Karpas-422 (cell line): ENCODE measurements at regions not wholly inside any gene's neighbourhood (a gene's known extent, or its start where the extent isn't known, plus 50 kb on each side); places are given as distances from the start of the nearest gene placed in this dataset.
"Not testable (repeated sequence)": the region's sequence is repeated elsewhere in the genome, so short reads cannot be mapped to it uniquely, and the experiment has no call there.

Source experiments
- DNase-seq: peaks from one replicate; pipeline ENCODE4 v3.0.0-alpha.2; 2015
- H2AFZ ChIP-seq: fragments of 200-600 bp; sonication (generic); 2 replicates; pipeline ENCODE4 v1.6.1; 2014; ENCODE audit warnings: antibody characterized with exemption, low read length, mixed read lengths
- H3K27ac ChIP-seq: fragments of 200-600 bp; sonication (generic); 2 replicates; pipeline ENCODE4 v1.5.1; 2014; ENCODE audit warnings: mild to moderate bottlenecking, low read length, moderate library complexity
- H3K27me3 ChIP-seq: fragments of 200-600 bp; sonication (generic); 2 replicates; pipeline ENCODE4 v1.6.1; 2014; ENCODE audit warnings: low read length, mixed read lengths
- H3K36me3 ChIP-seq: fragments of 200-600 bp; sonication (generic); 2 replicates; pipeline ENCODE4 v1.6.1; 2014; ENCODE audit warnings: low read length, mixed read lengths; ENCODE audit not compliant: insufficient read depth
- H3K4me1 ChIP-seq: fragments of 200-600 bp; sonication (generic); 2 replicates; pipeline ENCODE4 v1.6.1; 2014; ENCODE audit warnings: mild to moderate bottlenecking, low read length, mixed read lengths
- H3K4me2 ChIP-seq: fragments of 200-600 bp; sonication (generic); 2 replicates; pipeline ENCODE4 v1.6.1; 2014; ENCODE audit warnings: low read length, low read depth, mild to moderate bottlenecking; ENCODE audit not compliant: poor library complexity, severe bottlenecking
- H3K4me3 ChIP-seq: fragments of 200-600 bp; sonication (generic); 2 replicates; pipeline ENCODE4 v1.5.1; 2014; ENCODE audit warnings: mild to moderate bottlenecking, antibody characterized with exemption, low read length, mixed read lengths
- H3K79me2 ChIP-seq: fragments of 200-600 bp; sonication (generic); 2 replicates; pipeline ENCODE4 v1.6.1; 2014; ENCODE audit warnings: mild to moderate bottlenecking, low read length, mixed read lengths
- H3K9ac ChIP-seq: fragments of 200-600 bp; sonication (generic); 2 replicates; pipeline ENCODE4 v1.6.0; 2014; ENCODE audit warnings: low read length
- H3K9me2 ChIP-seq: fragments of 200-600 bp; sonication (generic), shearing (Covaris generic); replicated peaks from 2 replicates; pipeline ENCODE4 v1.6.0; 2014; ENCODE audit warnings: mild to moderate bottlenecking, low read length, moderate library complexity; ENCODE audit not compliant: insufficient read depth
- H3K9me3 ChIP-seq: fragments of 300-700, 200-600 bp; sonication (generic); 2 replicates; pipeline ENCODE4 v1.6.1; 2014; ENCODE audit warnings: low read length, mixed read lengths
- H4K20me1 ChIP-seq: fragments of 200-600 bp; sonication (generic); 2 replicates; pipeline ENCODE4 v1.6.1; 2014; ENCODE audit warnings: mild to moderate bottlenecking, antibody characterized with exemption, low read length, low read depth; ENCODE audit not compliant: insufficient read depth

DNA sequence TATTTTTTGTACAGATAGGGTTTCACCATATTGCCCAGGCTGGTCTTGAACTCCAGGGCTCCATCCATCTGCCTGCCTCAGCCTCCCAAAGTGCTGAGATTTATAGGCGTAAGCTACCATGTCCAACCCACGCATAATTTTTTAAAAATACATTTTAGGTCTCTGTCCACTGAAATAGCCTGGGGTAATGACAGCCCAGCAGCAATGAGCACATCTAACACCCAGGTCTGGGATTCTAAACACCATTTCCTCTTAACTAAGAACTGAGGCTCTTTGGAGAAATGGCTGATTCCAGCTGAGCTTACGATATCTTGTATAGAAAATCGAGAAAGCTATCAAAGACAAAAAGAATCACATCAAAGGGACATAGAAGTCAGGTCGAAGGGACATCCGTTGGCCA, 245.3 kb downstream of the PARN start:
- H3K36me3 ChIP-seq: no peaks in the 10 kb centered on the region
- no peaks in the 10 kb centered on the region for H3K27me3 ChIP-seq
- no peak overlapping the region for H3K4me2 ChIP-seq
- H3K27ac ChIP-seq: no peak overlapping the region
- H3K9me3 ChIP-seq: no peaks in the 10 kb centered on the region
- H3K4me3 ChIP-seq: no peak overlapping the region
- H2AFZ ChIP-seq: no peak overlapping the region
- H3K9me2 ChIP-seq: no peaks in the 10 kb centered on the region
- no peaks in the 10 kb centered on the region for H3K79me2 ChIP-seq
- H4K20me1 ChIP-seq: no peaks in the 10 kb centered on the region
- H3K4me1 ChIP-seq: peaks cover 11% of the 10 kb centered on the region
- no peak overlapping the region for H3K9ac ChIP-seq
- no peak for DNase-seq

DNA sequence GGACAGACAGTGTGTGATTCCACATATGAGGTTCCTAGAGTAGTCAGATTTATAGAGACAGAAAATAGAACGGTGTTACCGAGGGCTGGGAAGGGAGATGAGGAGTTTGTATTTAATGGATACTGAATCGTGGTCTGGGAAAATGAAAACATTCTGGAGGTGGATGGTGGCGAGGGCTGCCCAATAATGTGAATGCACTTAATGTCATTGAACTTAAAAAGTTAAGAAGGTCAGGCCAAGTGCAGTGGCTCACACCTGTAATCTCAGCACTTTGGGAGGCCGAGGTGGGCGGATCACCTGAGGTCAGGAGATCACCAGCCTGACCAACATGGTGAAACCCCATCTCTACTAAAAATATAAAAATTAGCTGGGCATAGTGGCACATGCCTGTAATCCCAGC, 246.2 kb downstream of the PARN start:
- not testable (repeated sequence) for H3K27ac ChIP-seq, H3K9me2 ChIP-seq, H3K27me3 ChIP-seq, H2AFZ ChIP-seq, H4K20me1 ChIP-seq, H3K4me3 ChIP-seq, H3K9me3 ChIP-seq, H3K4me2 ChIP-seq, H3K79me2 ChIP-seq, H3K9ac ChIP-seq, H3K36me3 ChIP-seq, DNase-seq
- peaks cover 11% of the 10 kb centered on the region for H3K4me1 ChIP-seq

DNA sequence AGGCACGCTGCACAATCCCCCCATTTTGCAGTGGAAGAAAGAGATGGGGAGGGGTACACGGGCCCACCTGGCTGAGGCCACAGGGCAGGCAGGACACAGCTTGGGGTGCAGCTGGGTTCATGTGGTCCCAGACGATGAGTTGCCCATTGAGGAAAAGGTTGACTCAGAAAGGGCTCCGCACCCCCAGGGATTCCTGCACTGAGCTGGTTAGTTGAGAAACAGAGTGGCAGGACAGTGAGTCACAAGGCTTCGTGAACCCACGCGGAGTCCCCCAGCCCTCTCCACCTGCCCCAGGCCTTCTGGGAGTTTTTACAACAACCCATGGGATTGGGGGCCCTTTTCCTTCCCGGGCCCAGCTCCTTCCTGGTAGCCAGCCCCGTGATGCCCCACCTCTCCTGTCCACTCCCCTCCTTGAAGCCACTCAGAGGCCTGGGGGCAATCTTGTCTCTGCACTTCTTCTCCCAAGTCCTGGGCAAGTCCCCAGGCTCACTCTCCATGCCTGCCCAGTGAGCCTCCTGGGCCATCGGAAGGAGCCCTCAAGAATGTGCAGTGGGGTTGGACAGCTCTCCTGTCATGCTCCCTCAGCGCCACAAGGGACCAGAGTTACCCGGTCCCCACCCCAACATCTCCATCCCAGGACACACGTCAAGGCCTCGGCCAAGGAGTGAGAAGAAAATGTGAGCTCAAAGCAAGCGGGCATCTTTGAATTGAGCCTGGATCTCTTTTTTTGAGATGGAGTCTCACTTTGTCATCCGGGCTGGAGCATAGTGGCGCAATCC, 251.2 kb downstream of the PARN start:
- Histone ChIP-seq H4K20me1 (no peaks in the 10 kb centered on the region), H3K9me3 (no peaks in the 10 kb centered on the region), H3K27me3 (no peaks in the 10 kb centered on the region), H3K27ac (no peak overlapping the region), H3K4me1 (peaks cover 15% of the 10 kb centered on the region), H2AFZ (no peak overlapping the region), H3K4me3 (no peak overlapping the region), H3K9ac (no peak overlapping the region), H3K9me2 (no peaks in the 10 kb centered on the region), H3K79me2 (no peaks in the 10 kb centered on the region), H3K4me2 (no peak overlapping the region), H3K36me3 (no peaks in the 10 kb centered on the region)
- no peak for DNase-seq

DNA sequence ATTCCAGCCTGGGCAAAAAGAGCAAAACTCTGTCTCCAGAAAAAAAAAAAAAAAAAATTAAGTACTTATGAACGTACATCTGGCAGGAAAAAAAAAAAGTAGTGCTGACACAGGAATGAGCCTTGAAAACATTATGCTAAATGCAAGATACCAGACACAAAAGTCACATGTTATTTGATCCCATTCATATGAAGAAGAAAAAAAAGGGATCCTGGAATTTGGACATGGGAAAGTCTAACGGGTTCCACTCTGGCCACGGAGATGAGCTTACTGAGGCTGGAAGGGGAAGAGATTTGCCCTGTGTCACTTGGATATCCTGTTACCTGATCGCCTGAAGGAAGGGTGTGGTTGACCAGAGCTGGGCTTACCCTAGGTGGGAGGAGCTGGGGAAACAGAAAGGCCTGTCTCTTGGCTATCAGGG, 251.9 kb downstream of the PARN start:
- Histone ChIP-seq H2AFZ (no peak overlapping the region), H3K27ac (no peak overlapping the region), H3K79me2 (no peaks in the 10 kb centered on the region), H3K9me3 (no peaks in the 10 kb centered on the region), H3K36me3 (no peaks in the 10 kb centered on the region), H3K4me1 (peaks cover 17% of the 10 kb centered on the region), H3K4me3 (no peak overlapping the region), H3K27me3 (no peaks in the 10 kb centered on the region), H4K20me1 (no peaks in the 10 kb centered on the region), H3K9me2 (no peaks in the 10 kb centered on the region), H3K9ac (no peak overlapping the region), H3K4me2 (no peak overlapping the region)
- no peak for DNase-seq

DNA sequence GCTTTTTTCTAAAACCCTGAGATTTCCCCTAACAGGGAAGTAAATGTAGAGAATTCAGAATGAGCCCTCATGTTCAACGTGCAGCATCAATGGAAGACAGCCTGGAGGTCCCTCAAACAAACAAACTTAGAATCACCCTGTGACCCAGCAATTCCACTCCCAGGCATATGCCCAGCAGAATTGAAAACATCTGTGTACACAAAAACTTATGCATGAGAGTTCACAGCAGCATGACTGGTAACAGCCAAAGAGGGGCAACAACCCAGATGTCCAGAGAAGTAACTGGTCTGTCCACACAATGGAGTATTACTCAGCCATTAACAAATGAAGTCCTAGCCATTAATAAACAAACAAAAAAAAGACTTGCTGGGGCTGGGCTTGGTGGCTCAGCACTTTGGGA, 252.7 kb downstream of the PARN start:
- Histone ChIP-seq H3K4me2 (no peak overlapping the region), H3K79me2 (no peaks in the 10 kb centered on the region), H3K27me3 (no peaks in the 10 kb centered on the region), H3K9me2 (no peaks in the 10 kb centered on the region), H3K4me1 (peaks cover 25% of the 10 kb centered on the region), H2AFZ (no peak overlapping the region), H3K4me3 (no peak overlapping the region), H4K20me1 (no peaks in the 10 kb centered on the region), H3K9me3 (no peaks in the 10 kb centered on the region), H3K36me3 (no peaks in the 10 kb centered on the region), H3K27ac (no peak overlapping the region), H3K9ac (no peak overlapping the region)
- no peak for DNase-seq

DNA sequence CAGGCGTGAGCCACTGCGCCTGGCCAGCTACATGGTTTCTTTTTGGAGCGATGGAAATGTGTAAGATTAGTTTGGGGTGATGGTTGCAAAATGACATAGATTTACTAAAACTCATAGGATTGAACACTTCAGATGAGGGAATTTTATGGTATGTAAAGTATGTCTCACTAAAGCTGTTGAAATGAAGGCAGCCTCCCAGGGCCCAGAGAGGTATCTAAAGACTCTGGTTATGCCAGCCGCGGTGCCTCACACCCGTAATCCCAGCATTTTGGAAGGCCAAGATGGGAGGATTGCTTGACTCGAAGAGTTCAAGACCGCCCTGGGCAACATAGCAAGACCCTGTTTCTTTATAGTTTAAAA, 254.9 kb downstream of the PARN start:
- H4K20me1 ChIP-seq: no peaks in the 10 kb centered on the region
- H3K27ac ChIP-seq: no peak overlapping the region
- H3K79me2 ChIP-seq: no peaks in the 10 kb centered on the region
- H3K4me1 ChIP-seq: peaks cover 30% of the 10 kb centered on the region
- no peaks in the 10 kb centered on the region for H3K9me2 ChIP-seq
- H3K4me2 ChIP-seq: no peak overlapping the region
- no peak overlapping the region for H2AFZ ChIP-seq
- H3K9me3 ChIP-seq: no peaks in the 10 kb centered on the region
- no peaks in the 10 kb centered on the region for H3K27me3 ChIP-seq
- DNase-seq: no peak
- H3K36me3 ChIP-seq: no peaks in the 10 kb centered on the region
- H3K9ac ChIP-seq: no peak overlapping the region
- H3K4me3 ChIP-seq: no peak overlapping the region

DNA sequence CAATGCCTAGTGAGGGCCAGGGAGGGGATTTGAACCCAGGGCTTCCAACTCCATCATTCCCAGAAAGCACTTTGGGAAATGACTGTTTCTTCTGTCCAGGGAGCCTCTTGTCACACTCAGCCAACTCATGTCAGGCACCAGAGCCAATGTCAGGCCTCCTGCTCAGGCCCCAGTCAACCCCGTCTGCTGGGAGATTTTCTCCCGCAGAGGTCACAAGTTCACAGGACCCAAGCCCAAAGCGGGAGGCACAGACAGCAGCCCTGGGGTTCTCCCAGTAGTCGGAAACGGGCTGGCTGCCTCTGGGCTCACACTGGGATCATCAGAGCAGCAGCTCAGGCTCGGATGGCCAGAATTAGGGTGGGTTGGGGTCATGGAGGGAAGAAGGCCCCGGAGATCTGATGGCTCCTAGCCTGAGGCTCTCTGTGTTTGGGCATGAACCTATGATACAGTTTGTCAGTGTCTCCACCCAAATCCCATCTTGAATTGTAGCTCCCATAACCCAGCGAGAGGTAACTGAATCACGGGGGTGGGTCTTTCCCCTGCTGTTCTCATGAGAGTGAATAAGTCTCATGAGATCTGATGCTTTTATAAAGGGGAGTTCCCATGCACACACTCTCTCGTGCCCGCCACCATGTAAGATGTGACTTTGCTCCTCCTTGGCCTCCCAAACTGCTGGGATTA, 255.5 kb downstream of the PARN start:
- H3K4me1 ChIP-seq: peaks cover 30% of the 10 kb centered on the region
- H4K20me1 ChIP-seq: no peaks in the 10 kb centered on the region
- H3K4me2 ChIP-seq: no peak overlapping the region
- DNase-seq: no peak
- H2AFZ ChIP-seq: no peak overlapping the region
- H3K27me3 ChIP-seq: no peaks in the 10 kb centered on the region
- no peak overlapping the region for H3K9ac ChIP-seq
- no peaks in the 10 kb centered on the region for H3K9me2 ChIP-seq
- H3K79me2 ChIP-seq: no peaks in the 10 kb centered on the region
- no peaks in the 10 kb centered on the region for H3K36me3 ChIP-seq
- no peak overlapping the region for H3K4me3 ChIP-seq
- no peaks in the 10 kb centered on the region for H3K9me3 ChIP-seq
- H3K27ac ChIP-seq: no peak overlapping the region

DNA sequence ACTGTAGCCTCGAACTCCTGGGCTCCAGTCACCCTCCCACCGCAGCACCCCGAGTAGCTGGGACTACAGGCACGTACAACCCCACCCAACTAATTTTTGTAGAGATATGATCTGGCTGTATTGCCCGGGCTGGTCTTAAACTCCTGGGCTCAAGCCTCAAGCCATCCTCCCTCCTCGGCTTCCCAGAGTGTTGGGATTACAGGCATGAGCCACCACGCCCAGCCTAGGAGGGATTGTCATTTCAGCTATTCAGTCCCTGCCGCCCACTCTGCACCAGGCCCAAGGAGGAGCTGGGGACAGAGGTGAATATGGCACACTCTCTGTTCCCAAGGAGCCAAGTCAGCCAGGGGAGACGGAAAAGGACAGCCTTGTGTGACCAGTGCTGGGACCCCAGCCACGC, 256.2 kb downstream of the PARN start:
- Histone ChIP-seq H3K27ac (no peak overlapping the region), H3K4me3 (no peak overlapping the region), H3K4me2 (no peak overlapping the region), H3K4me1 (peaks cover 30% of the 10 kb centered on the region), H2AFZ (no peak overlapping the region), H3K36me3 (no peaks in the 10 kb centered on the region), H3K9me2 (no peaks in the 10 kb centered on the region), H4K20me1 (no peaks in the 10 kb centered on the region), H3K79me2 (no peaks in the 10 kb centered on the region), H3K9me3 (no peaks in the 10 kb centered on the region), H3K27me3 (no peaks in the 10 kb centered on the region), H3K9ac (no peak overlapping the region)
- no peak for DNase-seq
